Neural cell (in vitro differentiated cells): ENCODE measurements at regions not wholly inside any gene's neighbourhood (a gene's known extent, or its start where the extent isn't known, plus 50 kb on each side); places are given as distances from the start of the nearest gene placed in this dataset.

Source experiments
- H2AFZ ChIP-seq: fragments of 200-600, 300-800 bp; sonication (generic), shearing (Covaris generic); 2 replicates; pipeline ENCODE4 v1.6.0; 2014; ENCODE audit warnings: low read depth, mild to moderate bottlenecking, antibody characterized with exemption, low read length, moderate library complexity
- H3F3A ChIP-seq: fragments of 200-600 bp; shearing (Covaris generic); 2 replicates; pipeline ENCODE4 v1.6.1; 2016; ENCODE audit warnings: mild to moderate bottlenecking, moderate library complexity, mixed read lengths, antibody characterized with exemption, low read length; ENCODE audit not compliant: insufficient read depth, poor library complexity, severe bottlenecking
- H3K27ac ChIP-seq: fragments of 200-600, 300-800 bp; sonication (generic), shearing (Covaris generic); 2 replicates; pipeline ENCODE4 v1.5.1; 2014; ENCODE audit warnings: mild to moderate bottlenecking, low read length, moderate library complexity
- H3K27me3 ChIP-seq: fragments of 300-800, 200-600 bp; sonication (generic), shearing (Covaris generic); 2 replicates; pipeline ENCODE4 v1.6.0; 2014; ENCODE audit warnings: mild to moderate bottlenecking, low read depth, low read length, moderate library complexity; ENCODE audit not compliant: insufficient read depth
- H3K36me3 ChIP-seq: fragments of 300-800, 200-600 bp; sonication (generic), shearing (Covaris generic); 2 replicates; pipeline ENCODE4 v1.5.1; 2014; ENCODE audit warnings: mild to moderate bottlenecking, antibody characterized with exemption, low read length, moderate library complexity; ENCODE audit not compliant: insufficient read depth
- H3K4me2 ChIP-seq: fragments of 300-800, 200-600 bp; sonication (generic), shearing (Covaris generic); 2 replicates; pipeline ENCODE4 v1.6.0; 2014; ENCODE audit warnings: mild to moderate bottlenecking, low read length
- H3K4me3 ChIP-seq: fragments of 300-800, 200-600 bp; sonication (generic), shearing (Covaris generic); 2 replicates; pipeline ENCODE4 v1.5.1; 2014; ENCODE audit warnings: mild to moderate bottlenecking, low read length, moderate library complexity
- H3K79me2 ChIP-seq: fragments of 200-600 bp; shearing (Covaris generic); replicated peaks from 2 replicates; pipeline ENCODE4 v1.6.0; 2014; ENCODE audit warnings: mild to moderate bottlenecking, low read length, moderate library complexity; ENCODE audit not compliant: insufficient read depth
- H3K9ac ChIP-seq: fragments of 300-800, 200-600 bp; sonication (generic), shearing (Covaris generic); 2 replicates; pipeline ENCODE4 v1.6.1; 2016; ENCODE audit warnings: mild to moderate bottlenecking, low read length, mixed read lengths
- H3K9me2 ChIP-seq: fragments of 200-600 bp; shearing (Covaris generic); 2 replicates; pipeline ENCODE4 v1.6.1; 2016; ENCODE audit warnings: mild to moderate bottlenecking, low read length, mixed read lengths; ENCODE audit not compliant: insufficient read depth
- H3K9me3 ChIP-seq: fragments of 200-600, 300-800 bp; sonication (generic), shearing (Covaris generic); 2 replicates; pipeline ENCODE4 v1.6.1; 2016; ENCODE audit warnings: mild to moderate bottlenecking, mixed run types, low read length, moderate library complexity, mixed read lengths
- H4K20me1 ChIP-seq: fragments of 200-600 bp; shearing (Covaris generic); 2 replicates; pipeline ENCODE4 v1.6.1; 2016; ENCODE audit warnings: mild to moderate bottlenecking, mixed run types; ENCODE audit not compliant: insufficient read depth
- EP300 ChIP-seq: fragments of 450-650 bp; conservative IDR thresholded peaks from 2 replicates; pipeline ENCODE4 v1.6.1; 2014; ENCODE audit warnings: antibody characterized with exemption, mild to moderate bottlenecking, moderate library complexity; ENCODE audit not compliant: poor library complexity, severe bottlenecking
- EZH2 ChIP-seq: fragments of 200-600, 300-800 bp; shearing (Covaris generic), sonication (generic); IDR thresholded peaks from 2 replicates; pipeline ENCODE4 v1.6.1; 2014; ENCODE audit warnings: antibody characterized with exemption, low read length, borderline replicate concordance, mild to moderate bottlenecking; ENCODE audit not compliant: insufficient read depth, poor library complexity, severe bottlenecking
- MXI1 ChIP-seq: fragments of 450-650 bp; conservative IDR thresholded peaks from 2 replicates; pipeline ENCODE4 v1.6.1; 2014; ENCODE audit warnings: antibody characterized with exemption, mild to moderate bottlenecking; ENCODE audit not compliant: poor library complexity, severe bottlenecking
- POLR2AphosphoS5 ChIP-seq: IDR thresholded peaks from 2 replicates; pipeline ENCODE4 v1.6.1; 2012
- RAD21 ChIP-seq: fragments of 450-650 bp; conservative IDR thresholded peaks from 2 replicates; pipeline ENCODE4 v1.6.1; 2014; ENCODE audit warnings: antibody characterized with exemption, mild to moderate bottlenecking, moderate library complexity
- SMC3 ChIP-seq: fragments of 450-650 bp; conservative IDR thresholded peaks from 2 replicates; pipeline ENCODE4 v1.6.1; 2014; ENCODE audit warnings: antibody characterized with exemption, mild to moderate bottlenecking, moderate library complexity; ENCODE audit not compliant: poor library complexity
- TAF1 ChIP-seq: IDR thresholded peaks from 2 replicates; pipeline ENCODE4 v1.6.1; 2012; ENCODE audit warnings: low read depth
- TF ChIP-seq, protein P1 (sequence below): fragments of 450-650 bp; IDR thresholded peaks from 2 replicates; pipeline ENCODE4 v1.5.1; 2014; ENCODE audit warnings: antibody characterized with exemption, mild to moderate bottlenecking, moderate library complexity; ENCODE audit not compliant: poor library complexity, severe bottlenecking
- TF ChIP-seq, protein P2 (sequence below): IDR thresholded peaks from 2 replicates; pipeline ENCODE4 v1.6.1; 2012; ENCODE audit warnings: borderline replicate concordance

DNA sequence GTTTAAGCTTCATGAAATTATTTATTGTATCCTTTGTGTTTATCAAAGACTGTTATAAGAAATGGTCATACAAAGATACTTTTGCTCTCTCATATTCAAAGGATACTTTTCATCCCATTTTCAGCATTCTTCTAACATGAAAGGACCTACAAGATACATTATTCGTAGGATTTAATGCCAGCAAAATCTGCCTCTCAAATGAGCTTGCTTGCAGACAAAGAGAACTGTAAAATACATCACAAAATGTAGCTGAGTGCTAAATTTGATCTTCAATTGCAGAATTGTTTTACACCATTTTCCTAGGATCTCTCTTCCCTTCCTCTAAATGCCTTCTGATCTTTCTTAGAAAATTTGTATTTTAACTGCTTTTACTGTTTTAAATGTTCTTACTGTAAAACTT is 333.0 kb upstream of the NAV3 start:
- TF ChIP-seq, protein P1, sequence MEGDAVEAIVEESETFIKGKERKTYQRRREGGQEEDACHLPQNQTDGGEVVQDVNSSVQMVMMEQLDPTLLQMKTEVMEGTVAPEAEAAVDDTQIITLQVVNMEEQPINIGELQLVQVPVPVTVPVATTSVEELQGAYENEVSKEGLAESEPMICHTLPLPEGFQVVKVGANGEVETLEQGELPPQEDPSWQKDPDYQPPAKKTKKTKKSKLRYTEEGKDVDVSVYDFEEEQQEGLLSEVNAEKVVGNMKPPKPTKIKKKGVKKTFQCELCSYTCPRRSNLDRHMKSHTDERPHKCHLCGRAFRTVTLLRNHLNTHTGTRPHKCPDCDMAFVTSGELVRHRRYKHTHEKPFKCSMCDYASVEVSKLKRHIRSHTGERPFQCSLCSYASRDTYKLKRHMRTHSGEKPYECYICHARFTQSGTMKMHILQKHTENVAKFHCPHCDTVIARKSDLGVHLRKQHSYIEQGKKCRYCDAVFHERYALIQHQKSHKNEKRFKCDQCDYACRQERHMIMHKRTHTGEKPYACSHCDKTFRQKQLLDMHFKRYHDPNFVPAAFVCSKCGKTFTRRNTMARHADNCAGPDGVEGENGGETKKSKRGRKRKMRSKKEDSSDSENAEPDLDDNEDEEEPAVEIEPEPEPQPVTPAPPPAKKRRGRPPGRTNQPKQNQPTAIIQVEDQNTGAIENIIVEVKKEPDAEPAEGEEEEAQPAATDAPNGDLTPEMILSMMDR: no peak
- TF ChIP-seq TAF1 (no peak), SMC3 (no peak), EP300 (no peak), RAD21 (no peak), MXI1 (no peak), EZH2 (no peak), POLR2AphosphoS5 (no peak)
- TF ChIP-seq, protein P2, sequence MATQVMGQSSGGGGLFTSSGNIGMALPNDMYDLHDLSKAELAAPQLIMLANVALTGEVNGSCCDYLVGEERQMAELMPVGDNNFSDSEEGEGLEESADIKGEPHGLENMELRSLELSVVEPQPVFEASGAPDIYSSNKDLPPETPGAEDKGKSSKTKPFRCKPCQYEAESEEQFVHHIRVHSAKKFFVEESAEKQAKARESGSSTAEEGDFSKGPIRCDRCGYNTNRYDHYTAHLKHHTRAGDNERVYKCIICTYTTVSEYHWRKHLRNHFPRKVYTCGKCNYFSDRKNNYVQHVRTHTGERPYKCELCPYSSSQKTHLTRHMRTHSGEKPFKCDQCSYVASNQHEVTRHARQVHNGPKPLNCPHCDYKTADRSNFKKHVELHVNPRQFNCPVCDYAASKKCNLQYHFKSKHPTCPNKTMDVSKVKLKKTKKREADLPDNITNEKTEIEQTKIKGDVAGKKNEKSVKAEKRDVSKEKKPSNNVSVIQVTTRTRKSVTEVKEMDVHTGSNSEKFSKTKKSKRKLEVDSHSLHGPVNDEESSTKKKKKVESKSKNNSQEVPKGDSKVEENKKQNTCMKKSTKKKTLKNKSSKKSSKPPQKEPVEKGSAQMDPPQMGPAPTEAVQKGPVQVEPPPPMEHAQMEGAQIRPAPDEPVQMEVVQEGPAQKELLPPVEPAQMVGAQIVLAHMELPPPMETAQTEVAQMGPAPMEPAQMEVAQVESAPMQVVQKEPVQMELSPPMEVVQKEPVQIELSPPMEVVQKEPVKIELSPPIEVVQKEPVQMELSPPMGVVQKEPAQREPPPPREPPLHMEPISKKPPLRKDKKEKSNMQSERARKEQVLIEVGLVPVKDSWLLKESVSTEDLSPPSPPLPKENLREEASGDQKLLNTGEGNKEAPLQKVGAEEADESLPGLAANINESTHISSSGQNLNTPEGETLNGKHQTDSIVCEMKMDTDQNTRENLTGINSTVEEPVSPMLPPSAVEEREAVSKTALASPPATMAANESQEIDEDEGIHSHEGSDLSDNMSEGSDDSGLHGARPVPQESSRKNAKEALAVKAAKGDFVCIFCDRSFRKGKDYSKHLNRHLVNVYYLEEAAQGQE: no peak
- H3K79me2 ChIP-seq: no peaks in the 10 kb centered on the region
- no peaks in the 10 kb centered on the region for H3K9me2 ChIP-seq
- no peak overlapping the region for H3K4me2 ChIP-seq
- H3K27ac ChIP-seq: no peak overlapping the region
- H3K4me3 ChIP-seq: no peak overlapping the region
- H2AFZ ChIP-seq: no peak overlapping the region
- no peaks in the 10 kb centered on the region for H3K9me3 ChIP-seq
- no peaks in the 10 kb centered on the region for H3F3A ChIP-seq
- no peaks in the 10 kb centered on the region for H4K20me1 ChIP-seq
- no peak overlapping the region for H3K9ac ChIP-seq
- no peaks in the 10 kb centered on the region for H3K27me3 ChIP-seq
- no peaks in the 10 kb centered on the region for H3K36me3 ChIP-seq

DNA sequence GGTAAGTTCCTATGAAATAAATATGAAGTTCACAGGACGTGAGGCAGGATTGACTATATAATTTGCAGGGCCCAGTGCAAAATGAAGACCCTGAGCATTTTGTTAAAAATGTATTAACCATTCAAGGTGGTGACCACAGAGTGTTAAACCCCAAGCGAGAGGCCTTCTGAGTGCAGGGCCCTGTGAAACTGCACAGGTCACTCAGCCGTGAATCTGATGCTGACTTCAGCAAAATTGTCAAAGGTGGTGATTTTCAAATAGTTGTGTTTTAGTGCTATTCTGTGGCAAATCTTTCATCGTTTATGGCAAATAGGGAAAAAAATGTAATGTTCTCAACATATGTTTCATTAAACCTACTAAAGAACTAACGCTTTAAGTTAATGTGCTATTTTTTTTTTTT is 334.0 kb upstream of the NAV3 start:
- Histone ChIP-seq H3K27ac (no peak overlapping the region), H3K9me2 (no peaks in the 10 kb centered on the region), H3K4me2 (no peak overlapping the region), H3K9me3 (peaks cover under 1% of the 10 kb centered on the region), H3K79me2 (no peaks in the 10 kb centered on the region), H2AFZ (no peak overlapping the region), H3K9ac (no peak overlapping the region), H3F3A (no peaks in the 10 kb centered on the region), H3K27me3 (no peaks in the 10 kb centered on the region), H4K20me1 (no peaks in the 10 kb centered on the region), H3K36me3 (no peaks in the 10 kb centered on the region), H3K4me3 (no peak overlapping the region)
- no peak for TF ChIP-seq MXI1
- no peak for TF ChIP-seq RAD21
- no peak for TF ChIP-seq SMC3
- no peak for TF ChIP-seq EP300

DNA sequence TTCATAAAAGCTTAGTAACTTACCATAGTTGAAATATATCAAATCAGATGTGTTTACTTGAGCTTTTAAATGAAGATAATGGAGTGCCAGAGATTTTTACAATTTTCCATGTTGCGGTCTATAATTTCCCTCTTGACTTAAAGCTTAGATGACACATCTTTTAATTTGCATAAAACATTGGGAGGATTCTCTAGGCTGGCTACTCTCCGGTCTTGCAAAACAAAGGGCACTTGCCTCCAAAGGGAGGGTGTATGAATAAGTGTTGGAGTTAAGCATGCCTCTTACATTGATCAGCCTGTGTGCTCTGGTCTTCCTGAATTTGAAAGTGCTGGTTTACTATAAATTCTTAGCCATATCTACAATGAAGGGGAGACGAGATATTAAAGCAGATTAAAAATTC is 336.4 kb upstream of the NAV3 start:
- no peak overlapping the region for H3K4me2 ChIP-seq
- H3K9me2 ChIP-seq: no peaks in the 10 kb centered on the region
- peaks cover 6% of the 10 kb centered on the region for H3K9me3 ChIP-seq
- H3K27ac ChIP-seq: no peak overlapping the region
- no peaks in the 10 kb centered on the region for H3F3A ChIP-seq
- H3K79me2 ChIP-seq: no peaks in the 10 kb centered on the region
- H3K9ac ChIP-seq: no peak overlapping the region
- TF ChIP-seq POLR2AphosphoS5: no peak
- no peak for TF ChIP-seq SMC3
- no peak for TF ChIP-seq TAF1
- TF ChIP-seq EZH2: no peak
- TF ChIP-seq RAD21: no peak
- TF ChIP-seq, protein P2: no peak
- TF ChIP-seq, protein P1: no peak
- no peak for TF ChIP-seq EP300
- H4K20me1 ChIP-seq: no peaks in the 10 kb centered on the region
- H3K4me3 ChIP-seq: no peak overlapping the region
- no peaks in the 10 kb centered on the region for H3K27me3 ChIP-seq
- H2AFZ ChIP-seq: no peak overlapping the region
- no peaks in the 10 kb centered on the region for H3K36me3 ChIP-seq
